ENCODE measurements at regions not wholly inside any gene's neighbourhood (a gene's known extent, or its start where the extent isn't known, plus 50 kb on each side); places are given as distances from the start of the nearest gene placed in this dataset.

DNA sequence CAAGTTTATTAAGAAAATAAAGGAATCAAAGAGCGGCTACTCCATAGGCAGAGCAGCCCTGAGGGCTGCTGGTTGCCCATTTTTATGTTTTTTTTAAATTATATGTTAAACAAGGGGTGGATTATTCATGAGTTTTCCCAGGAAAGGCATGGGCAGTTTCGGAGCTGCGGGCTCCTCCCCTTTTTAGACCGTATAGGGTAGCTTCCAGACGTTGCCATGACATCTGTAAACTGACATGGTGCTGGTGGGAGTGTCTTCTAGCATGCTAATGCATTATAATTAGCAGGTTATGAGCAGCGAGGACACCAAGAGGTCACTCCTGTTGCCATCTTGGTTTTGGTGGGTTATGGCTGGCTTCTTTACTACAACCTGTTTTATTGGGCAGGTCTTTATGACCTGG is 301.8 kb downstream of the TFAP2C start:
- ATAC-seq, result no peak
- POLR2A ChIA-PET (ENCODE audit: unreplicated experiment), result no interaction called here
- BruUV-seq (replicated peaks), result no TSS peak
- CTCF ChIA-PET, result no interaction called here
- no peaks in the 10 kb centered on the region for H3K79me2 ChIP-seq (ENCODE audit: low read length)
- no peak overlapping the region for H2AFZ ChIP-seq (ENCODE audit: low read length)
- no peak for DNase-seq
- H3K9ac ChIP-seq (ENCODE audit: low read length), result no peak overlapping the region
- H4K20me1 ChIP-seq (ENCODE audit: low read length), result no peaks in the 10 kb centered on the region
- intact Hi-C loops (cut with micrococcal nuclease), result no loop called here
- no peaks in the 10 kb centered on the region for H3K9me2 ChIP-seq (replicated peaks; ENCODE audit: low read length)
- no peaks in the 10 kb centered on the region for H3K9me3 ChIP-seq (ENCODE audit: low read length)
- H3K27ac ChIP-seq (ENCODE audit: low read length), result no peak overlapping the region
- H3K4me2 ChIP-seq (ENCODE audit: low read length), result no peak overlapping the region
- no peaks in the 10 kb centered on the region for H3K36me3 ChIP-seq (ENCODE audit: low read depth, low read length)
- H3K4me1 ChIP-seq (ENCODE audit: insufficient read depth, low read length), result peaks cover 14% of the 10 kb centered on the region
- H3K27me3 ChIP-seq (ENCODE audit: low read length), result peaks cover 18% of the 10 kb centered on the region
- no peak overlapping the region for H3K4me3 ChIP-seq (ENCODE audit: low read length)
- TF ChIP-seq EZH2phosphoT487 (IDR thresholded peaks at IDR 0.05; ENCODE audit: borderline replicate concordance, low read length) (no peak), EZH2 (IDR thresholded peaks at IDR 0.05; ENCODE audit: low read length, unreplicated experiment) (no peak)
- TF ChIP-seq, protein P1, sequence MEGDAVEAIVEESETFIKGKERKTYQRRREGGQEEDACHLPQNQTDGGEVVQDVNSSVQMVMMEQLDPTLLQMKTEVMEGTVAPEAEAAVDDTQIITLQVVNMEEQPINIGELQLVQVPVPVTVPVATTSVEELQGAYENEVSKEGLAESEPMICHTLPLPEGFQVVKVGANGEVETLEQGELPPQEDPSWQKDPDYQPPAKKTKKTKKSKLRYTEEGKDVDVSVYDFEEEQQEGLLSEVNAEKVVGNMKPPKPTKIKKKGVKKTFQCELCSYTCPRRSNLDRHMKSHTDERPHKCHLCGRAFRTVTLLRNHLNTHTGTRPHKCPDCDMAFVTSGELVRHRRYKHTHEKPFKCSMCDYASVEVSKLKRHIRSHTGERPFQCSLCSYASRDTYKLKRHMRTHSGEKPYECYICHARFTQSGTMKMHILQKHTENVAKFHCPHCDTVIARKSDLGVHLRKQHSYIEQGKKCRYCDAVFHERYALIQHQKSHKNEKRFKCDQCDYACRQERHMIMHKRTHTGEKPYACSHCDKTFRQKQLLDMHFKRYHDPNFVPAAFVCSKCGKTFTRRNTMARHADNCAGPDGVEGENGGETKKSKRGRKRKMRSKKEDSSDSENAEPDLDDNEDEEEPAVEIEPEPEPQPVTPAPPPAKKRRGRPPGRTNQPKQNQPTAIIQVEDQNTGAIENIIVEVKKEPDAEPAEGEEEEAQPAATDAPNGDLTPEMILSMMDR (conservative IDR thresholded peaks at IDR 0.05; ENCODE audit: low read depth, low read length), result no peak
- H3F3A ChIP-seq (ENCODE audit: low read length, unreplicated experiment), result no peaks in the 10 kb centered on the region

DNA sequence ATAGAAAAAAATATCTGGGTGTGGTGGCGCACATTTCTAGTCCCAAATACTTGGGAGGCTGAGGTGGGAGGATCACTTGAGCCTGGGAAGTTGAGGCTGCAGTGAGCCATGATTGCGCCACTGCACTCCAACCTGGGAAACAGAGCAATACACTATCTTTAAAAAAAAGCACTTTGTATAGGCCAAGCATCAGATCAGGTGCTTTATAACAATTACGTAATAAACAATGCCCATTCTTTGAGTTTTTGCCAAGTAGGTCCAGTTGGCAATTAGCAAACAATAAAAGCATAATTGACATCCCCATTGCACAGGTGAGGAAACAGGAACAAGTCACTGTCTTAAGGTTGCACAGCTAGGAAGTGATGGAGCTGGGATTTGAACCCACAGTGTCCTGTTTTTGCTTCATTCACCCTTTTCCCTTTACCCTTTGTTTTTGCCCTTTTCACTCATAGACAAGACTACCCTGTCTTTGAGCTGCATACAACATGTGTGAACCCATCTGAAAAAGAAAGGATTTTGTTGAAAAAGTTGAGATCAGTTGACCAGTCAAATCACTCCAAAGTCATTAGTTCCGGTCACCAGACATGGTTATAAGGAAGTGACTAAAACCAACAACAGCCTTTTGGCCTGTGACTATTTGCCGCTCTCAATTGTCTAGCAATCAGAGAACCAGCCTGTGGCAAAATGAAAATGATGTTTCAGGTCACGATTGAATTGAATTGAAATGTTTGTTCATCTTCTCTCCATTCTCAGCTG is 303.6 kb downstream of the TFAP2C start:
- CTCF ChIA-PET, result no interaction called here
- POLR2A ChIA-PET (ENCODE audit: unreplicated experiment), result no interaction called here
- Histone ChIP-seq H3K9me3 (ENCODE audit: low read length) (no peaks in the 10 kb centered on the region), H2AFZ (ENCODE audit: low read length) (peak overlapping the region; percentile 34), H3K9me2 (replicated peaks; ENCODE audit: low read length) (no peaks in the 10 kb centered on the region), H3K27ac (ENCODE audit: low read length) (peak overlapping the region; percentile 45), H3K9ac (ENCODE audit: low read length) (no peak overlapping the region), H3K4me2 (ENCODE audit: low read length) (peak overlapping the region; percentile 42), H3F3A (ENCODE audit: low read length, unreplicated experiment) (no peaks in the 10 kb centered on the region), H3K4me3 (ENCODE audit: low read length) (no peak overlapping the region), H3K79me2 (ENCODE audit: low read length) (no peaks in the 10 kb centered on the region), H3K27me3 (ENCODE audit: low read length) (no peaks in the 10 kb centered on the region; the same call in 1 of the 2 replicates), H3K36me3 (ENCODE audit: low read depth, low read length) (no peaks in the 10 kb centered on the region), H3K4me1 (ENCODE audit: insufficient read depth, low read length) (peaks cover 14% of the 10 kb centered on the region), H4K20me1 (ENCODE audit: low read length) (no peaks in the 10 kb centered on the region)
- ATAC-seq (peak; percentile 27; the same call in 1 of the 2 replicates), DNase-seq (peak; percentile 53)
- intact Hi-C loops (cut with micrococcal nuclease), result no loop called here
- no TSS peak for BruUV-seq (replicated peaks)
- TF ChIP-seq EZH2phosphoT487 (IDR thresholded peaks at IDR 0.05; ENCODE audit: borderline replicate concordance, low read length), result no peak
- TF ChIP-seq, protein P1 (conservative IDR thresholded peaks at IDR 0.05; ENCODE audit: low read depth, low read length), result no peak
- no peak for TF ChIP-seq EZH2 (IDR thresholded peaks at IDR 0.05; ENCODE audit: low read length, unreplicated experiment)

DNA sequence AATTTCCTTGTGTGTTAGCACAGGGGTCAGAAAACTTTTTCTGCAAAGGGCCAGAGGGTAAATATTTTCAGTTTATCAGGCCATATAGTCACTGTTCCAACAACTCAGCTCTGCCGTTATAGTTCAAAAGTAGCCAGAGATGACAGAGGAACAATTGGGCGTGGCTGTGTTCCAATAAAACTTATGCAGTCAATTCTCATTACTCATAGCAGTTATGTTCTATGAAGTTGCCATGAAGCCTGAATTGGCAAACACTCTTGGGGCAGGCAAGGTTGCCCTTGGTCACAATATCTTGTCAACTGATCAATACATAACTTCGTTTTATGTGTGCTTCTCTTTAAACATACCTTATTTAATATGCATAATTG is 304.2 kb downstream of the TFAP2C start:
- H3K9me2 ChIP-seq (replicated peaks; ENCODE audit: low read length), result no peaks in the 10 kb centered on the region
- no peaks in the 10 kb centered on the region for H3K36me3 ChIP-seq (ENCODE audit: low read depth, low read length)
- H3K4me3 ChIP-seq (ENCODE audit: low read length), result no peak overlapping the region
- intact Hi-C loops (cut with micrococcal nuclease), result no loop called here
- no peaks in the 10 kb centered on the region for H3K27me3 ChIP-seq (ENCODE audit: low read length)
- no peaks in the 10 kb centered on the region for H3K9me3 ChIP-seq (ENCODE audit: low read length)
- H3K4me2 ChIP-seq (ENCODE audit: low read length), result peak overlapping the region; percentile 42
- peak overlapping the region; percentile 45 for H3K27ac ChIP-seq (ENCODE audit: low read length)
- no peaks in the 10 kb centered on the region for H3K79me2 ChIP-seq (ENCODE audit: low read length)
- H3F3A ChIP-seq (ENCODE audit: low read length, unreplicated experiment), result no peaks in the 10 kb centered on the region
- no peaks in the 10 kb centered on the region for H4K20me1 ChIP-seq (ENCODE audit: low read length)
- DNase-seq (peak; percentile 82), ATAC-seq (peak; percentile 65; the same call in 1 of the 2 replicates)
- TF ChIP-seq EZH2 (IDR thresholded peaks at IDR 0.05; ENCODE audit: low read length, unreplicated experiment) (no peak), EZH2phosphoT487 (IDR thresholded peaks at IDR 0.05; ENCODE audit: borderline replicate concordance, low read length) (no peak)
- TF ChIP-seq, protein P1 (conservative IDR thresholded peaks at IDR 0.05; ENCODE audit: low read depth, low read length), result no peak
- POLR2A ChIA-PET (ENCODE audit: unreplicated experiment), result no interaction called here
- peak overlapping the region; percentile 34 for H2AFZ ChIP-seq (ENCODE audit: low read length)
- BruUV-seq (replicated peaks), result no TSS peak
- peaks cover 14% of the 10 kb centered on the region for H3K4me1 ChIP-seq (ENCODE audit: insufficient read depth, low read length)
- CTCF ChIA-PET, result interaction anchor here (0.5 kb wide), 1 partner anchor 53 kb away, joined by 3 read pairs; no protein-coding TSS in a partner anchor
- no peak overlapping the region for H3K9ac ChIP-seq (ENCODE audit: low read length)

Measured in PC-3 (cell line).